ENCODE measurements at regions not wholly inside any gene's neighbourhood (a gene's known extent, or its start where the extent isn't known, plus 50 kb on each side); places are given as distances from the start of the nearest gene placed in this dataset.

DNA sequence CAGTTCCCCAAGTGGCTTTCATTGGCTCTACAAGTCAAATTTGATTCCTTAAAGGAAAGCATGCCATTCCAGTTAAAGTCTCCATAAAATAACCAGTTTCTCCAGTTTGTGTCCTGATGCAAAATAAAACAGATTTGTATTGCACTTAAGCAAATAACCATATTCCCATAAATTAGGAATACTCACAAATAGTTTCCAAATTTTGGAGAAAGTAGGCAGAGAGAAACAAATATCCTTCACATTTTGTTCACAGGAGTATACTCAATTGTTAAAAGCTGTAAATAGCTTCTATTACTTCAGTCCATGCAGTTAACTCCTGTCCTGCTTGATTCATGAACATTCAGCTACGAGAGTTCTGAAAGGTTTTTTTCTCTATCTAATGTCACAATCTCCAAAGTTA lies 281.4 kb upstream of the RGS17 start:
- Histone ChIP-seq H3K27me3 (ENCODE audit: insufficient read depth, low read depth, severe bottlenecking) (no peaks in the 10 kb centered on the region), H3K36me3 (no peaks in the 10 kb centered on the region), H3K27ac (no peak overlapping the region), H3K9me3 (ENCODE audit: severe bottlenecking) (no peaks in the 10 kb centered on the region), H3K4me3 (ENCODE audit: low read depth, low read length) (no peak overlapping the region)
- DNase-seq, result no peak
- TF ChIP-seq, protein P1, sequence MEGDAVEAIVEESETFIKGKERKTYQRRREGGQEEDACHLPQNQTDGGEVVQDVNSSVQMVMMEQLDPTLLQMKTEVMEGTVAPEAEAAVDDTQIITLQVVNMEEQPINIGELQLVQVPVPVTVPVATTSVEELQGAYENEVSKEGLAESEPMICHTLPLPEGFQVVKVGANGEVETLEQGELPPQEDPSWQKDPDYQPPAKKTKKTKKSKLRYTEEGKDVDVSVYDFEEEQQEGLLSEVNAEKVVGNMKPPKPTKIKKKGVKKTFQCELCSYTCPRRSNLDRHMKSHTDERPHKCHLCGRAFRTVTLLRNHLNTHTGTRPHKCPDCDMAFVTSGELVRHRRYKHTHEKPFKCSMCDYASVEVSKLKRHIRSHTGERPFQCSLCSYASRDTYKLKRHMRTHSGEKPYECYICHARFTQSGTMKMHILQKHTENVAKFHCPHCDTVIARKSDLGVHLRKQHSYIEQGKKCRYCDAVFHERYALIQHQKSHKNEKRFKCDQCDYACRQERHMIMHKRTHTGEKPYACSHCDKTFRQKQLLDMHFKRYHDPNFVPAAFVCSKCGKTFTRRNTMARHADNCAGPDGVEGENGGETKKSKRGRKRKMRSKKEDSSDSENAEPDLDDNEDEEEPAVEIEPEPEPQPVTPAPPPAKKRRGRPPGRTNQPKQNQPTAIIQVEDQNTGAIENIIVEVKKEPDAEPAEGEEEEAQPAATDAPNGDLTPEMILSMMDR (IDR thresholded peaks at IDR 0.05; ENCODE audit: low read depth, low read length), result no peak

DNA sequence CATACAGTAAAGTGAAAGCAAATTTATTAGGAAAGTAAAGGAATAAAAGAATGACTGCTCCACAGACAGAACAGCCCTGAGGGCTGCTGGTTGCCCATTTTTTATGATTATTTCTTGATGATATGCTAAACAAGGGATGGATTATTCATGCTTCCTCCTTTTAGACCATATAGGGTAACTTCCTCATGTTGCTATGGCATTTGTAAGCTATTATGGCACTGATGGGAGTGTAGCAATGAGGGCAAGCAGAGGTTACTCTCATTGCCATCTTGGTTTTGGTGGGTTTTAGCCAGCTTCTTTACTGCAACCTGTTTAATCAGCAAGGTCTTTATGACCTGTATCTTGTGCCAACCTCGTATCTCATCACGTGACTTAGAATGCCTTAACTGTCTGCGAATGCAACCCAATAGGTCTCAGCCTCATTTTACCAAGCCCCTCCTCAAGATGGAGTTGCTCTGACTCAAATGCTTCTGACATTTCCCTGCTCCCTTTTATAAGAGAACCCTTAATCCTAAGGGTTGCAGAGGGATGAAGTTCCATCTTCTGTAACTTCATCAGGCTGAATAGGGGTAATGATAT lies 280.1 kb upstream of the RGS17 start:
- Histone ChIP-seq H3K27me3 (ENCODE audit: insufficient read depth, low read depth, severe bottlenecking) (no peaks in the 10 kb centered on the region), H3K9me3 (ENCODE audit: severe bottlenecking) (no peaks in the 10 kb centered on the region), H3K27ac (no peak overlapping the region), H3K4me3 (ENCODE audit: low read depth, low read length) (no peak overlapping the region), H3K36me3 (no peaks in the 10 kb centered on the region)
- no peak for DNase-seq
- TF ChIP-seq, protein P1 (IDR thresholded peaks at IDR 0.05; ENCODE audit: low read depth, low read length), result no peak

DNA sequence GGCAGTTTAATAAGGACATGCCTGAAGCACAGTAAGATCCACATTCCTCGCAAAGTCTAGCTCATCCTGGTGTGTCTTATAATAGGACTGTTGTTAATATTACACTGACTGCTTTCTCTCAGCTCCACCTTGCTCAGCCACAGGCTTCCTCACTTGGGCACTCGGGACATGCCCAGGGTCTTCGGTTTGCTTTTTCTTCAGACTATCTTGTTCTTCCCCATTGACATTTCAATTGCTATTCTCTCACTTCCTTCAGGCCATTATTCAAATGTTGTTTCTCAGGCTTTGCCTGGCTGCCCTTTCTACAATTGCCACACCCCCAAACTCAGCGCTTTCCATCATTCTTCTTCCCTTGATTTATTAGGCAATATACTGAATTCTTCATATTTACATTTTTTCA lies 274.8 kb upstream of the RGS17 start:
- no peaks in the 10 kb centered on the region for H3K9me3 ChIP-seq (ENCODE audit: severe bottlenecking)
- no peaks in the 10 kb centered on the region for H3K27me3 ChIP-seq (ENCODE audit: insufficient read depth, low read depth, severe bottlenecking)
- H3K27ac ChIP-seq, result no peak overlapping the region
- TF ChIP-seq, protein P1 (IDR thresholded peaks at IDR 0.05; ENCODE audit: low read depth, low read length), result no peak
- H3K4me3 ChIP-seq (ENCODE audit: low read depth, low read length), result no peak overlapping the region
- no peaks in the 10 kb centered on the region for H3K36me3 ChIP-seq
- no peak for DNase-seq

DNA sequence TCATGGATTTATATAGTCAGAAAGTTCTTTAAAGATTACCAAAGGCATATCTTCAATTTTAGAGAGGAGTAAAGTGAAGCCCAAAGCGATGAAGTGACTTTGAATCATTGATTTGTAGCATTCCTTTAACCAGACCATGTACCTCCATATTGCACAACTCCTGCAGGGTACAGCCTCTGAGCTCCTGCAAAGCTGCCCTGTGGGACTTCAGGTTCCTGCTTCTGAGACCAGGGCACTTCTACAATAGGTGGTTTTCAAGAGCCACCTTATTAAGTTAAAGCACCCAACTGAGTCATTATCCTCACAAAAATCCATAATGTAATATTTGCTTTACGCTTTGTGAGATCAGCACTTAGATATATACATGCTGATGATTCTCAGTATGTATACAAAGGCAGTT lies 270.7 kb upstream of the RGS17 start:
- Histone ChIP-seq H3K4me3 (ENCODE audit: low read depth, low read length) (no peak overlapping the region), H3K9me3 (ENCODE audit: severe bottlenecking) (no peaks in the 10 kb centered on the region), H3K27me3 (ENCODE audit: insufficient read depth, low read depth, severe bottlenecking) (no peaks in the 10 kb centered on the region), H3K36me3 (no peaks in the 10 kb centered on the region), H3K27ac (no peak overlapping the region)
- DNase-seq, result no peak
- TF ChIP-seq, protein P1 (IDR thresholded peaks at IDR 0.05; ENCODE audit: low read depth, low read length), result no peak

DNA sequence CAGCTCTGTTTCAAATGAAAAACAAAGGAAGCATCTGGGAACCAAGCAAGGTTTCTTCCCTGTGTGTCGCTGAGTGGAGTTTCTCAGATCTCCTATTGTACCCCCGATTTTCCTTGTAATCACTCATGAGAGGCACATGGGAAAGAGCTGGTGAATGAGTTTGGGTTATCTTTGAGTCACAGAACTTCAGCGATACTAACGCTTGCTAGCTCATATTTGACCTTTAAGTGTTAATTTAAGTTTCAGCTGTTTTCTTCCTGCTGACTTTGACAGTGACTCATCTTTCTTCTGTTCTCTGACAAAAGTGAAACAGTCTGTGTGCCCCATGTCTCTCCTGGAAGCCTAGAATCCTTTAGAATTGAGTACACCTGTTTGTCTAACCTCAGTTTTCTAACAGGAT lies 261.1 kb upstream of the RGS17 start:
- no peak overlapping the region for H3K4me3 ChIP-seq (ENCODE audit: low read depth, low read length)
- DNase-seq, result no peak
- no peaks in the 10 kb centered on the region for H3K27me3 ChIP-seq (ENCODE audit: insufficient read depth, low read depth, severe bottlenecking)
- no peaks in the 10 kb centered on the region for H3K36me3 ChIP-seq
- H3K9me3 ChIP-seq (ENCODE audit: severe bottlenecking), result no peaks in the 10 kb centered on the region
- TF ChIP-seq, protein P1 (IDR thresholded peaks at IDR 0.05; ENCODE audit: low read depth, low read length), result no peak
- no peak overlapping the region for H3K27ac ChIP-seq

DNA sequence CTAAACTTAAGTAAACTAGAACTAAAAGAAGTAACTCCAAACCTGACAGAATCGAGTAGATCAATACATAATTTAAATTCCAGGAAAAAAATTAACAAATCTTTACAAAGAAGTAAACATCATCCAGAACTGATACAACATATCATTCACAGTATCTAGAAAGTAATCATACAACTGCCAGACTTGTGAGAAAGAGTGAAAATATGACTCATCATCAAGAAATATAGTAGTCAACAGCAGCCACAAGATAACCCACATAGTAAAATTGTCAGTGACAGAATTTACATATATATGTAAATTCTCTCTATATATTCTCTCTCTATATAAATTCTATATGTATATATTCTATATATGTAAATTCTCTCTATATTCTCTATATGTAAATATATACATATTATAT lies 242.8 kb upstream of the RGS17 start:
- no peak for DNase-seq
- Histone ChIP-seq H3K27me3 (ENCODE audit: insufficient read depth, low read depth, severe bottlenecking) (no peaks in the 10 kb centered on the region), H3K36me3 (no peaks in the 10 kb centered on the region), H3K4me3 (ENCODE audit: low read depth, low read length) (no peak overlapping the region), H3K9me3 (ENCODE audit: severe bottlenecking) (no peaks in the 10 kb centered on the region), H3K27ac (no peak overlapping the region)
- TF ChIP-seq, protein P1 (IDR thresholded peaks at IDR 0.05; ENCODE audit: low read depth, low read length), result no peak
